Testis (tissue), 2 donors: ENCODE measurements at regions not wholly inside any gene's neighbourhood (a gene's known extent, or its start where the extent isn't known, plus 50 kb on each side); places are given as distances from the start of the nearest gene placed in this dataset.
"Not testable (repeated sequence)": the region's sequence is repeated elsewhere in the genome, so short reads cannot be mapped to it uniquely, and the experiment has no call there.

Experiments used
- DNase-seq: peaks from one replicate; pipeline ENCODE4 v3.0.0-alpha.2; 2019
- H3K27ac ChIP-seq, 2 donors: fragments of 200-600 bp; sonication (generic); one replicate each; pipeline ENCODE4 v1.5.1; 2019
- H3K27me3 ChIP-seq: fragments of 200-600 bp; sonication (generic); one replicate; pipeline ENCODE4 v1.5.1; 2019
- H3K36me3 ChIP-seq: fragments of 200-600 bp; sonication (generic); one replicate; pipeline ENCODE4 v1.5.1; 2017; ENCODE audit warnings: low read depth; ENCODE audit errors: missing control alignments
- H3K4me1 ChIP-seq: fragments of 200-600 bp; sonication (generic); one replicate; pipeline ENCODE4 v1.5.1; 2019
- H3K4me3 ChIP-seq, 2 donors: fragments of 200-600 bp; sonication (generic); one replicate each; pipeline ENCODE4 v1.5.1; 2017 to 2019
- H3K9me3 ChIP-seq: fragments of 200-600 bp; sonication (generic); one replicate; pipeline ENCODE4 v1.5.1; 2017
- POLR2A ChIP-seq: fragments of 450-650 bp; IDR thresholded peaks from one replicate; pipeline ENCODE4 v1.6.1; 2017; ENCODE audit warnings: antibody characterized with exemption, mild to moderate bottlenecking, moderate library complexity
- WGBS, 2 donors: methylation state at CpG; one replicate each; pipeline ENCODE4 v1.1.5; 2018; 5-methylcytosine and 5-hydroxymethylcytosine counted together
- intact Hi-C: fragments of 100-400 bp; cut with DNase I; formaldehyde crosslinking; loops from one replicate; pipeline ENCODE4 v1.15.1; 2023; ENCODE audit warnings: low total_unique reads
- TF ChIP-seq, protein P1 (sequence below), 3 experiments: fragments of 450-650 bp in 2 of 3; fragments of 200-600 bp in 1 of 3; sonication (generic) in 1 of 3; IDR thresholded peaks; one replicate each; pipeline ENCODE4 v1.5.1; 2016 to 2019; ENCODE audit warnings: antibody characterized with exemption in 3 of 3, mild to moderate bottlenecking in 2 of 3, moderate library complexity in 1 of 3

DNA sequence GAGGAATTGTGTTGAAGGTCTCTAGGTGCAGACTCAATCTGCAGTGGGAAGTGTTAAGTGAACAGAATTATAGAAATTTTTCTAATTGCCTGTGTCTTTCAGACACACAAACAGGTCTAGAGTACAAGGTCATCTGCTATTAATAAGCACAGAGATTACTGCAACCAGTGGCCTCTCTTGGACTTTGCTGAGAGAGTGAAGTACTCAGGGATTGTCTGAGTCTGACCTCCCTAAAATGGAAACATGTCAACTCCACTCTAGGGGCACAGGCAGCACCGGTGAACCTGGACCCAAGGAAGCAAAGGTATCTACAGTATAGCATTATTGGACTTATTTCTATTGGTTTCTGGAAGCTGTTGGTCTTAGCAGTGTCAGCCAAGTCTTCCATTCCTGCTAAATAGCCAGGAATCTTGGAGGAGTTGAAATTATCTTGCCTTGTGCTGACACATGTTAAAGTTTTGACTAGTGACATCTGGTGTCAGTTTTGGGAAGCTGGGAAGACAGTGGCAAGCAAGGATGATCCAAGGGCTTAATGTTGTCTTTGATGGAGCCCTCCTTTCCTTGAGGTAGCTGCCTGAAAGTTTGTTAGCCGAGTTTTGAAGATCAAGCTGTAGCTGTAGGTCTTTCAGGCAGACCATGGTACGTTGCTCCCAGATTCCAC lies 61.1 kb upstream of the NMUR2 start:
- TF ChIP-seq, protein P1, sequence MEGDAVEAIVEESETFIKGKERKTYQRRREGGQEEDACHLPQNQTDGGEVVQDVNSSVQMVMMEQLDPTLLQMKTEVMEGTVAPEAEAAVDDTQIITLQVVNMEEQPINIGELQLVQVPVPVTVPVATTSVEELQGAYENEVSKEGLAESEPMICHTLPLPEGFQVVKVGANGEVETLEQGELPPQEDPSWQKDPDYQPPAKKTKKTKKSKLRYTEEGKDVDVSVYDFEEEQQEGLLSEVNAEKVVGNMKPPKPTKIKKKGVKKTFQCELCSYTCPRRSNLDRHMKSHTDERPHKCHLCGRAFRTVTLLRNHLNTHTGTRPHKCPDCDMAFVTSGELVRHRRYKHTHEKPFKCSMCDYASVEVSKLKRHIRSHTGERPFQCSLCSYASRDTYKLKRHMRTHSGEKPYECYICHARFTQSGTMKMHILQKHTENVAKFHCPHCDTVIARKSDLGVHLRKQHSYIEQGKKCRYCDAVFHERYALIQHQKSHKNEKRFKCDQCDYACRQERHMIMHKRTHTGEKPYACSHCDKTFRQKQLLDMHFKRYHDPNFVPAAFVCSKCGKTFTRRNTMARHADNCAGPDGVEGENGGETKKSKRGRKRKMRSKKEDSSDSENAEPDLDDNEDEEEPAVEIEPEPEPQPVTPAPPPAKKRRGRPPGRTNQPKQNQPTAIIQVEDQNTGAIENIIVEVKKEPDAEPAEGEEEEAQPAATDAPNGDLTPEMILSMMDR (IDR thresholded peaks at IDR 0.05) = no peak
- no peak for TF ChIP-seq POLR2A
- H3K27me3 ChIP-seq = no peaks in the 10 kb centered on the region
- H3K4me1 ChIP-seq = no peaks in the 10 kb centered on the region
- intact Hi-C loops = no loop called here
- DNase-seq = no peak
- 78 to 80% methylated on average over 3 of the region's 3 CpGs for WGBS, 2 donors
- no peak overlapping the region for H3K4me3 ChIP-seq
- H3K9me3 ChIP-seq = no peaks in the 10 kb centered on the region
- no peak overlapping the region for H3K27ac ChIP-seq
- no peaks in the 10 kb centered on the region for H3K36me3 ChIP-seq

- intact Hi-C loops = no loop called here
- no peaks in the 10 kb centered on the region for H3K9me3 ChIP-seq
- 64 to 65% methylated on average over 3 of the region's 3 CpGs for WGBS, 2 donors
- H3K36me3 ChIP-seq = no peaks in the 10 kb centered on the region
- TF ChIP-seq, protein P1 (IDR thresholded peaks at IDR 0.05) = no peak
- no peak for TF ChIP-seq POLR2A
- H3K27ac ChIP-seq = no peak overlapping the region
- H3K4me1 ChIP-seq = no peaks in the 10 kb centered on the region
- H3K4me3 ChIP-seq = no peak overlapping the region
- H3K27me3 ChIP-seq = no peaks in the 10 kb centered on the region
- no peak for DNase-seq
Observed at GRCh38 chr5:152470167-152470566, 65.1 kb upstream of the NMUR2 start.

GRCh38 chr5:152472083-152472482 lies 67.0 kb upstream of the NMUR2 start:
- Histone ChIP-seq H3K27ac (no peak overlapping the region), H3K4me3 (no peak overlapping the region), H3K36me3 (no peaks in the 10 kb centered on the region), H3K27me3 (no peaks in the 10 kb centered on the region), H3K9me3 (no peaks in the 10 kb centered on the region), H3K4me1 (no peaks in the 10 kb centered on the region)
- intact Hi-C loops = no loop called here
- no peak for DNase-seq
- TF ChIP-seq, protein P1 (IDR thresholded peaks at IDR 0.05) = no peak
- TF ChIP-seq POLR2A = no peak

GRCh38 chr5:152474961-152475360 lies 69.9 kb upstream of the NMUR2 start:
- H3K4me1 ChIP-seq = no peaks in the 10 kb centered on the region
- H3K9me3 ChIP-seq = no peaks in the 10 kb centered on the region
- TF ChIP-seq, protein P1 (IDR thresholded peaks at IDR 0.05) = no peak
- H3K4me3 ChIP-seq = no peak overlapping the region
- intact Hi-C loops = no loop called here
- DNase-seq = no peak
- H3K27me3 ChIP-seq = no peaks in the 10 kb centered on the region
- H3K36me3 ChIP-seq = no peaks in the 10 kb centered on the region
- H3K27ac ChIP-seq = no peak overlapping the region
- 60 to 61% methylated on average over 1 of the region's 1 CpG for WGBS, 2 donors

- no peaks in the 10 kb centered on the region for H3K36me3 ChIP-seq
- no peak for DNase-seq
- intact Hi-C loops = no loop called here
- WGBS, 2 donors = 74 to 78% methylated on average over 2 of the region's 2 CpGs
- no peaks in the 10 kb centered on the region for H3K4me1 ChIP-seq
- H3K27me3 ChIP-seq = no peaks in the 10 kb centered on the region
- no peak overlapping the region for H3K27ac ChIP-seq
- no peaks in the 10 kb centered on the region for H3K9me3 ChIP-seq
- TF ChIP-seq, protein P1 (IDR thresholded peaks at IDR 0.05) = no peak
- TF ChIP-seq POLR2A = no peak
- H3K4me3 ChIP-seq = no peak overlapping the region
Observed at GRCh38 chr5:152477536-152477935, 72.5 kb upstream of the NMUR2 start.

DNA sequence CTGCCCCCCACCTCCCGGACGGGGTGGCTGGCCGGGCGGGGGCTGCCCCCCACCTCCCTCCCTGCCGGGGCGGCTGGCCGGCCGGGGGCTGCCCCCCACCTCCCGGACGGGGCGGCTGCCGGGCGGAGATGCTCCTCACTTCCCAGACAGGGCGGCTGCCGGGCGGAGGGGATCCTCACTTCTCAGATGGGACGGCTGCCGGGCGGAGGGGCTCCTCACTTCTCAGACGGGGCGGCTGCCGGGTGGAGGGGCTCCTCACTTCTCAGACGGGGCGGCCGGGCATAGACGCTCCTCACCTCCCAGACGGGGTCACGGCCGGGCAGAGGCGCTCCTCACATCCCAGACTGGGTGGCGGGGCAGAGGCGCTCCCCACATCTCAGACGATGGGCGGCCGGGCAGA lies 74.8 kb upstream of the NMUR2 start:
- H3K27me3 ChIP-seq, H3K27ac ChIP-seq, H3K9me3 ChIP-seq, H3K4me1 ChIP-seq, intact Hi-C loops, DNase-seq, H3K36me3 ChIP-seq: not testable (repeated sequence)
- H3K4me3 ChIP-seq = peak overlapping the region; percentile 31 to 39
- WGBS, 2 donors = 75% methylated on average over 24 of the region's 35 CpGs; no CpG with 5 or more reads in 1 of the 2 donors

DNA sequence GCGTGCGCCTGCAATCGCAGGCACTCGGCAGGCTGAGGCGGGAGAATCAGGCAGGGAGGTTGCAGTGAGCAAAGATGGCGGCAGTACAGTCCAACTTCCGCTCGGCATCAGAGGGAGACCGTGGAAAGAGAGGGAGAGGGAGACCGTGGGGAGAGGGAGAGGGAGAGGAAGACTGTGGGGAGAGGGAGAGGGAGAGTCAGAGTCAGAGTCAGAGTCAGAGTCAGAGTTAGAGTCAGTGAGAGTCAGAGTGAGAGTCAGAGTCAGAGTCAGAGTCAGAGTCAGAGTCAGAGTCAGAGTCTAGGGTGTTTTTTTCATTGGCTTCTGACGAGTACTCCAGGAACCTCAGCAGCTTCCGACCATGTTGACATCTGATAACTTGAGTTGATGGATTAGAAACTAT lies 75.6 kb upstream of the NMUR2 start:
- H3K4me3 ChIP-seq = peak overlapping the region in 1 of 2 donors; percentile 39
- H3K27ac ChIP-seq, H3K36me3 ChIP-seq, intact Hi-C loops, H3K27me3 ChIP-seq, H3K4me1 ChIP-seq, H3K9me3 ChIP-seq: not testable (repeated sequence)
- peak; percentile 22 for DNase-seq
- 61 to 90% methylated on average over 12 of the region's 12 CpGs for WGBS, 2 donors
